ENCODE measurements at regions not wholly inside any gene's neighbourhood (a gene's known extent, or its start where the extent isn't known, plus 50 kb on each side); places are given as distances from the start of the nearest gene placed in this dataset.

DNA sequence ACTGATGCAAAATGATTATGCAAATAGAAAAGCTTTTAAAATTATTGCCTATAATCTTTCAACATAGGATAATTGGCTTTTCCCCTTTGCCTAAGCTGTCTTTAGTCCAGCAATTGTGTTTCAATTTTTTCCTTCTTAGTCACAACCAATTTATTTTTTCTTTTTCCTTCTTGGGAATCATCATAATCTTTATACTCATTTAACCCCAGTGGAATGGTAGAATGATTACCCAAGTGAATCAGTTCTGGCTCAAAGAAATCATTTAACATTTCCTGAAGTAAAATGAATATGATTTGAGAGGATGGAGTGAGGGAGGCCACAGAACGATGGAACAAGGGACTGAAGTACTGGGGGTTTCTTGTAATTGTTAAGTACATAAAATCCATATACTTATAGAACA lies 93.0 kb upstream of the CRIM1 start:
- no peak overlapping the region for H3K4me3 ChIP-seq
- H3K36me3 ChIP-seq: no peaks in the 10 kb centered on the region
- no peak for DNase-seq (ENCODE audit: low spot score)
- H3K27ac ChIP-seq: no peak overlapping the region
- TF ChIP-seq POLR2A (IDR thresholded peaks at IDR 0.05) (no peak), POLR2AphosphoS5 (IDR thresholded peaks at IDR 0.05) (no peak)
- TF ChIP-seq, protein P1, sequence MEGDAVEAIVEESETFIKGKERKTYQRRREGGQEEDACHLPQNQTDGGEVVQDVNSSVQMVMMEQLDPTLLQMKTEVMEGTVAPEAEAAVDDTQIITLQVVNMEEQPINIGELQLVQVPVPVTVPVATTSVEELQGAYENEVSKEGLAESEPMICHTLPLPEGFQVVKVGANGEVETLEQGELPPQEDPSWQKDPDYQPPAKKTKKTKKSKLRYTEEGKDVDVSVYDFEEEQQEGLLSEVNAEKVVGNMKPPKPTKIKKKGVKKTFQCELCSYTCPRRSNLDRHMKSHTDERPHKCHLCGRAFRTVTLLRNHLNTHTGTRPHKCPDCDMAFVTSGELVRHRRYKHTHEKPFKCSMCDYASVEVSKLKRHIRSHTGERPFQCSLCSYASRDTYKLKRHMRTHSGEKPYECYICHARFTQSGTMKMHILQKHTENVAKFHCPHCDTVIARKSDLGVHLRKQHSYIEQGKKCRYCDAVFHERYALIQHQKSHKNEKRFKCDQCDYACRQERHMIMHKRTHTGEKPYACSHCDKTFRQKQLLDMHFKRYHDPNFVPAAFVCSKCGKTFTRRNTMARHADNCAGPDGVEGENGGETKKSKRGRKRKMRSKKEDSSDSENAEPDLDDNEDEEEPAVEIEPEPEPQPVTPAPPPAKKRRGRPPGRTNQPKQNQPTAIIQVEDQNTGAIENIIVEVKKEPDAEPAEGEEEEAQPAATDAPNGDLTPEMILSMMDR (IDR thresholded peaks at IDR 0.05): no peak
- WGBS: 94% methylated on average over 1 of the region's 1 CpG
- no peaks in the 10 kb centered on the region for H3K27me3 ChIP-seq (replicated peaks; ENCODE audit: insufficient read depth)
- H3K4me1 ChIP-seq (replicated peaks): no peaks in the 10 kb centered on the region
- intact Hi-C loops (cut with DNase I): no loop called here
- no peaks in the 10 kb centered on the region for H3K9me3 ChIP-seq

DNA sequence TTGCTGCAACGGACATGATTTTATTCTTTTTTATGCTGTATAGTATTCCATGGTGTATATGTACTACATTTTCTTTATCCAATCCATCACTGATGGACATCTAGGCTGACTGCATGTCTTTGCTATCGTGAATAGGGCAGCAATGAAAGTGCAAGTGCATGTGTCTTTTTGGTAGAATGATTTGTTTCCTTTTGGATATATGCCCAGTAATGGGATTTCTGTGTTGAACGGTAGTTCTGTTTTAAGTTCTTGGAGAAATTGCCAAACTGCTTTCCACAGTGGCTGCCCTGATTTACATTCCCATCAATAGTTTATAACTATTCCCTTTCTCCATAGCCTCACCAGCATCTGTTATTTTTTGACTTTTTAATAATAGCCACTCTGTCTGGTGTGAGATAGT lies 99.7 kb upstream of the CRIM1 start:
- H3K4me3 ChIP-seq: no peak overlapping the region
- no peak overlapping the region for H3K27ac ChIP-seq
- intact Hi-C loops (cut with DNase I): no loop called here
- DNase-seq (ENCODE audit: low spot score): no peak
- H3K4me1 ChIP-seq (replicated peaks): no peaks in the 10 kb centered on the region
- H3K36me3 ChIP-seq: no peaks in the 10 kb centered on the region
- H3K27me3 ChIP-seq (replicated peaks; ENCODE audit: insufficient read depth): no peaks in the 10 kb centered on the region
- WGBS: 46% methylated on average over 3 of the region's 3 CpGs
- TF ChIP-seq POLR2A (IDR thresholded peaks at IDR 0.05): no peak
- TF ChIP-seq, protein P1 (IDR thresholded peaks at IDR 0.05): no peak
- TF ChIP-seq POLR2AphosphoS5 (IDR thresholded peaks at IDR 0.05): no peak
- no peaks in the 10 kb centered on the region for H3K9me3 ChIP-seq

DNA sequence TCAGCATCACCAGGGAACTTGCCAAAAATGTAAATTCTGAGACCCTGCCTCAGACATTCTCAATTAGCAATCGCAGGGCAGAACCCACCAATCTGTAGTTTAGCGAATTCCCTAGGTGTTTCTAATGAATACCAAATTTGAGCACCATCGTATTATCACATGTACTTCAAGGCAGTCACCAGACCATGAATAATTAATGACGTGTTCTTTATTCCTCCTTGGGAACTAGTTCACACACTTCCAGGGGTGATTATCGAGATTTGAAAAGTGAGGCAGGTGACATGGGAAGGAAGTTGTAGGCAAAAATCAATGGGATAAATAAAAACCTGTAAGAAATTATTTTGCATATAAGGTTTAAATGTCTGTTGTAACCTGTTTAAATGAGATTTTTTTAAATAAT lies 102.5 kb upstream of the CRIM1 start:
- Histone ChIP-seq H3K27me3 (replicated peaks; ENCODE audit: insufficient read depth) (no peaks in the 10 kb centered on the region), H3K9me3 (no peaks in the 10 kb centered on the region), H3K4me3 (no peak overlapping the region), H3K4me1 (replicated peaks) (no peaks in the 10 kb centered on the region), H3K27ac (no peak overlapping the region), H3K36me3 (no peaks in the 10 kb centered on the region)
- TF ChIP-seq, protein P1 (IDR thresholded peaks at IDR 0.05): no peak
- TF ChIP-seq POLR2A (IDR thresholded peaks at IDR 0.05): no peak
- no peak for TF ChIP-seq POLR2AphosphoS5 (IDR thresholded peaks at IDR 0.05)
- 87% methylated on average over 5 of the region's 5 CpGs for WGBS
- no peak for DNase-seq (ENCODE audit: low spot score)
- intact Hi-C loops (cut with DNase I): no loop called here

- H3K9me3 ChIP-seq: no peaks in the 10 kb centered on the region
- intact Hi-C loops (cut with DNase I): no loop called here
- no peak overlapping the region for H3K4me3 ChIP-seq
- 67% methylated on average over 2 of the region's 2 CpGs for WGBS
- no peaks in the 10 kb centered on the region for H3K4me1 ChIP-seq (replicated peaks)
- no peak for DNase-seq (ENCODE audit: low spot score)
- H3K27me3 ChIP-seq (replicated peaks; ENCODE audit: insufficient read depth): no peaks in the 10 kb centered on the region
- TF ChIP-seq POLR2A (IDR thresholded peaks at IDR 0.05): no peak
- TF ChIP-seq POLR2AphosphoS5 (IDR thresholded peaks at IDR 0.05): no peak
- TF ChIP-seq, protein P1 (IDR thresholded peaks at IDR 0.05): no peak
- no peaks in the 10 kb centered on the region for H3K36me3 ChIP-seq
- H3K27ac ChIP-seq: no peak overlapping the region
These were observed 109.1 kb upstream of the CRIM1 start for GRCh38 chr2:36246320-36246990.

DNA sequence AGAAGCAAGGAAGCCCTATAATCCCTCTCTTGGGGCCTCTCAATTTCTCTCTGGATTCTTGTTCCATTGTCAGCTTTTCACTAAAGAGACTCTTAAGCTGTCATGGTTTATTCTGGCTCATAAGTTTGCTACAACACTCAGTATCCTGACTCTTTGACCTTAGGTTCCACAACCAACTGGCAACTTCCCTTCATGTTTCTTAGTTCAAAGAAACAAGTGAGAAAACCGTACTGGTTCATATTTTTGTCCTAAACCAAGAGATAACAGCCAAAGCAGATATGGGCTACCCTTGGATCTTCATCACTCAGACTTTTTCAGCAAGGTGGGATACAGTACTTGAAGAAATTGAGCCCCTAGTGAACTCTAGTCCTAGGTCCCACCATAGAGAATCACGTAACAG lies 109.9 kb upstream of the CRIM1 start:
- no peaks in the 10 kb centered on the region for H3K27me3 ChIP-seq (replicated peaks; ENCODE audit: insufficient read depth)
- no peaks in the 10 kb centered on the region for H3K4me1 ChIP-seq (replicated peaks)
- H3K36me3 ChIP-seq: no peaks in the 10 kb centered on the region
- H3K27ac ChIP-seq: no peak overlapping the region
- TF ChIP-seq POLR2AphosphoS5 (IDR thresholded peaks at IDR 0.05) (no peak), POLR2A (IDR thresholded peaks at IDR 0.05) (no peak)
- TF ChIP-seq, protein P1 (IDR thresholded peaks at IDR 0.05): no peak
- no peak for DNase-seq (ENCODE audit: low spot score)
- H3K4me3 ChIP-seq: no peak overlapping the region
- intact Hi-C loops (cut with DNase I): no loop called here
- no peaks in the 10 kb centered on the region for H3K9me3 ChIP-seq
- WGBS: 81% methylated on average over 2 of the region's 2 CpGs

Measured in prostate gland (tissue), 2 donors.